WTC11 (cell line): ENCODE measurements at regions not wholly inside any gene's neighbourhood (a gene's known extent, or its start where the extent isn't known, plus 50 kb on each side); places are given as distances from the start of the nearest gene placed in this dataset.

ENCODE experiments used
- ATAC-seq: fragments of 200-7000 bp; cut with Tn5 transposase; 2 replicates; pipeline ENCODE4 v1.10.0; 2021; ENCODE audit warnings: mild to moderate bottlenecking, moderate library complexity
- CTCF ChIA-PET: fragments of 300-600 bp; sonication (Branson Sonifier 250); formaldehyde crosslinking; loops from one replicate; lab custom pipeline; 2021; ENCODE audit warnings: antibody characterized with exemption; lab: Charles Lee
- POLR2A ChIA-PET: fragments of 350-600 bp; sonication (Branson Sonifier 250); formaldehyde crosslinking; loops from one replicate; lab custom pipeline; 2021; ENCODE audit warnings: antibody characterized with exemption; lab: Charles Lee
- DNase-seq: peaks from one replicate; pipeline ENCODE4 v3.0.0; 2021; ENCODE audit warnings: low spot score
- H3K27ac Mint-ChIP-seq: 2 replicates; pipeline ENCODE4 v1.8.0; 2021; ENCODE audit warnings: mixed read lengths
- H3K27me3 Mint-ChIP-seq: 2 replicates; pipeline ENCODE4 v1.8.0; 2021; ENCODE audit warnings: low read depth, mild to moderate bottlenecking, moderate library complexity, mixed read lengths
- H3K36me3 Mint-ChIP-seq: 2 replicates; pipeline ENCODE4 v1.8.0; 2021; ENCODE audit warnings: mixed read lengths
- H3K4me1 Mint-ChIP-seq: 2 replicates; pipeline ENCODE4 v1.8.0; 2022; ENCODE audit warnings: mixed read lengths
- H3K4me3 Mint-ChIP-seq: 2 replicates; pipeline ENCODE4 v1.8.0; 2021; ENCODE audit warnings: mild to moderate bottlenecking, moderate library complexity, mixed read lengths
- H3K9me3 Mint-ChIP-seq: 2 replicates; pipeline ENCODE4 v1.8.0; 2021; ENCODE audit warnings: mixed read lengths
- ARID4B ChIP-seq: sonication (generic); formaldehyde crosslinking; IDR thresholded peaks from 2 replicates; pipeline ENCODE4 v1.8.0; 2023; ENCODE audit warnings: missing genetic modification reagents, mild to moderate bottlenecking, borderline replicate concordance
- ATF3 ChIP-seq: sonication (generic); formaldehyde crosslinking; conservative IDR thresholded peaks from 2 replicates; pipeline ENCODE4 v1.8.1; 2022; ENCODE audit warnings: mild to moderate bottlenecking, missing genetic modification reagents
- CDX4 ChIP-seq: fragments of 250-450 bp; sonication (Bioruptor Pico); IDR thresholded peaks from 2 replicates; pipeline ENCODE4 v1.9.0; 2021; ENCODE audit warnings: moderate library complexity, mild to moderate bottlenecking, inconsistent platforms, borderline replicate concordance
- ELF4 ChIP-seq: sonication (generic); formaldehyde crosslinking; IDR thresholded peaks from 2 replicates; pipeline ENCODE4 v1.8.1; 2022; ENCODE audit warnings: low read depth, mild to moderate bottlenecking, moderate library complexity, missing genetic modification reagents
- ETV6 ChIP-seq: sonication (generic); formaldehyde crosslinking; IDR thresholded peaks from 2 replicates; pipeline ENCODE4 v1.8.1; 2022; ENCODE audit warnings: mild to moderate bottlenecking, missing genetic modification reagents
- FOXP1 ChIP-seq: sonication (generic); formaldehyde crosslinking; IDR thresholded peaks from 2 replicates; pipeline ENCODE4 v1.8.0; 2022; ENCODE audit warnings: missing genetic modification reagents, mild to moderate bottlenecking, moderate library complexity, borderline replicate concordance
- GABPB1 ChIP-seq: sonication (generic); formaldehyde crosslinking; IDR thresholded peaks from 2 replicates; pipeline ENCODE4 v1.8.1; 2023; ENCODE audit warnings: mild to moderate bottlenecking, missing genetic modification reagents
- KAT7 ChIP-seq: sonication (generic); formaldehyde crosslinking; IDR thresholded peaks from 2 replicates; pipeline ENCODE4 v1.8.1; 2023; ENCODE audit warnings: missing genetic modification reagents, mild to moderate bottlenecking, borderline replicate concordance
- PRRX2 ChIP-seq: fragments of 250-450 bp; sonication (Bioruptor Pico); IDR thresholded peaks from 2 replicates; pipeline ENCODE4 v1.8.0; 2021; ENCODE audit warnings: mild to moderate bottlenecking
- SMAD3 ChIP-seq: sonication (generic); formaldehyde crosslinking; IDR thresholded peaks from 2 replicates; pipeline ENCODE4 v1.8.0; 2022; ENCODE audit warnings: missing genetic modification reagents, mild to moderate bottlenecking, borderline replicate concordance
- TEAD1 ChIP-seq: sonication (generic); formaldehyde crosslinking; IDR thresholded peaks from 2 replicates; pipeline ENCODE4 v1.8.0; 2022; ENCODE audit warnings: mild to moderate bottlenecking, missing genetic modification reagents
- TEAD4 ChIP-seq: sonication (generic); formaldehyde crosslinking; IDR thresholded peaks from 2 replicates; pipeline ENCODE4 v1.8.0; 2022; ENCODE audit warnings: mild to moderate bottlenecking, missing genetic modification reagents
- USF1 ChIP-seq: sonication (generic); formaldehyde crosslinking; IDR thresholded peaks from 2 replicates; pipeline ENCODE4 v1.8.0; 2022; ENCODE audit warnings: mild to moderate bottlenecking, missing genetic modification reagents
- ZNF263 ChIP-seq: sonication (generic); formaldehyde crosslinking; IDR thresholded peaks from 2 replicates; pipeline ENCODE4 v1.8.1; 2022; ENCODE audit warnings: low read depth, mild to moderate bottlenecking, moderate library complexity, missing genetic modification reagents
- ZNF396 ChIP-seq: fragments of 250-450 bp; sonication (Bioruptor Pico); IDR thresholded peaks from 2 replicates; pipeline ENCODE4 v1.8.0; 2021; ENCODE audit warnings: mild to moderate bottlenecking, moderate library complexity, borderline replicate concordance
- ZNF671 ChIP-seq: fragments of 250-450 bp; sonication (Bioruptor Pico); IDR thresholded peaks from 2 replicates; pipeline ENCODE4 v1.8.0; 2021; ENCODE audit warnings: mild to moderate bottlenecking
- ZSCAN18 ChIP-seq: fragments of 250-450 bp; sonication (Bioruptor Pico); IDR thresholded peaks from 2 replicates; pipeline ENCODE4 v2.1.2; 2022; ENCODE audit warnings: mild to moderate bottlenecking, moderate library complexity
- TF ChIP-seq, protein P1 (sequence below): fragments of 250-450 bp; sonication (Bioruptor Pico); IDR thresholded peaks from 2 replicates; pipeline ENCODE4 v1.9.0; 2021; ENCODE audit warnings: mild to moderate bottlenecking
- TF ChIP-seq, protein P2 (sequence below): sonication (generic); formaldehyde crosslinking; IDR thresholded peaks from 2 replicates; pipeline ENCODE4 v1.8.1; 2023; ENCODE audit warnings: mild to moderate bottlenecking, missing genetic modification reagents, borderline replicate concordance

GRCh38 chr3:3586843-3587646, 212.2 kb upstream of the LRRN1 start:
- no peak for DNase-seq
- Mint-ChIP-seq H3K27me3 (no peaks in the 10 kb centered on the region; the same call in 1 of the 2 replicates), H3K9me3 (peaks cover 42% of the 10 kb centered on the region), H3K4me3 (no peak overlapping the region), H3K36me3 (peaks cover 19% of the 10 kb centered on the region; the same call in 1 of the 2 replicates), H3K27ac (no peak overlapping the region), H3K4me1 (no peaks in the 10 kb centered on the region)
- POLR2A ChIA-PET = no interaction called here
- TF ChIP-seq ZSCAN18 (CRISPR knock-in tag) (no peak), KAT7 (CRISPR knock-in tag) (no peak)
- TF ChIP-seq, protein P1, sequence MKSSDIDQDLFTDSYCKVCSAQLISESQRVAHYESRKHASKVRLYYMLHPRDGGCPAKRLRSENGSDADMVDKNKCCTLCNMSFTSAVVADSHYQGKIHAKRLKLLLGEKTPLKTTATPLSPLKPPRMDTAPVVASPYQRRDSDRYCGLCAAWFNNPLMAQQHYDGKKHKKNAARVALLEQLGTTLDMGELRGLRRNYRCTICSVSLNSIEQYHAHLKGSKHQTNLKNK (CRISPR knock-in tag) = no peak
- TF ChIP-seq, all 79 proteins: peak for 0
- CTCF ChIA-PET = no interaction called here
- no peak for ATAC-seq

GRCh38 chr3:3586336-3586735, 212.9 kb upstream of the LRRN1 start:
- Mint-ChIP-seq H3K27me3 (no peaks in the 10 kb centered on the region; the same call in 1 of the 2 replicates), H3K36me3 (peaks cover 19% of the 10 kb centered on the region; the same call in 1 of the 2 replicates), H3K9me3 (peaks cover 42% of the 10 kb centered on the region), H3K4me3 (no peak overlapping the region), H3K4me1 (no peaks in the 10 kb centered on the region), H3K27ac (no peak overlapping the region)
- DNase-seq (no peak), ATAC-seq (no peak)
- CTCF ChIA-PET = no interaction called here
- POLR2A ChIA-PET = no interaction called here
- TF ChIP-seq USF1 (CRISPR knock-in tag) = no peak

- ChIA-PET CTCF (no interaction called here), POLR2A (no interaction called here)
- Mint-ChIP-seq H3K4me3 (no peak overlapping the region), H3K36me3 (peaks cover 24% of the 10 kb centered on the region), H3K4me1 (no peaks in the 10 kb centered on the region), H3K9me3 (peaks cover 38% of the 10 kb centered on the region), H3K27me3 (peaks cover 2% of the 10 kb centered on the region), H3K27ac (no peak overlapping the region)
- no peak for ATAC-seq
- DNase-seq = no peak
- TF ChIP-seq ELF4 = no peak
- TF ChIP-seq ETV6 = no peak
- TF ChIP-seq TEAD1 (CRISPR knock-in tag) = no peak
- TF ChIP-seq ATF3 (CRISPR knock-in tag) = no peak
- TF ChIP-seq ARID4B (CRISPR knock-in tag) = no peak
- TF ChIP-seq TEAD4 = no peak
- no peak for TF ChIP-seq GABPB1
- no peak for TF ChIP-seq FOXP1 (CRISPR knock-in tag)
- no peak for TF ChIP-seq ZNF263 (CRISPR knock-in tag)
- TF ChIP-seq, protein P2, sequence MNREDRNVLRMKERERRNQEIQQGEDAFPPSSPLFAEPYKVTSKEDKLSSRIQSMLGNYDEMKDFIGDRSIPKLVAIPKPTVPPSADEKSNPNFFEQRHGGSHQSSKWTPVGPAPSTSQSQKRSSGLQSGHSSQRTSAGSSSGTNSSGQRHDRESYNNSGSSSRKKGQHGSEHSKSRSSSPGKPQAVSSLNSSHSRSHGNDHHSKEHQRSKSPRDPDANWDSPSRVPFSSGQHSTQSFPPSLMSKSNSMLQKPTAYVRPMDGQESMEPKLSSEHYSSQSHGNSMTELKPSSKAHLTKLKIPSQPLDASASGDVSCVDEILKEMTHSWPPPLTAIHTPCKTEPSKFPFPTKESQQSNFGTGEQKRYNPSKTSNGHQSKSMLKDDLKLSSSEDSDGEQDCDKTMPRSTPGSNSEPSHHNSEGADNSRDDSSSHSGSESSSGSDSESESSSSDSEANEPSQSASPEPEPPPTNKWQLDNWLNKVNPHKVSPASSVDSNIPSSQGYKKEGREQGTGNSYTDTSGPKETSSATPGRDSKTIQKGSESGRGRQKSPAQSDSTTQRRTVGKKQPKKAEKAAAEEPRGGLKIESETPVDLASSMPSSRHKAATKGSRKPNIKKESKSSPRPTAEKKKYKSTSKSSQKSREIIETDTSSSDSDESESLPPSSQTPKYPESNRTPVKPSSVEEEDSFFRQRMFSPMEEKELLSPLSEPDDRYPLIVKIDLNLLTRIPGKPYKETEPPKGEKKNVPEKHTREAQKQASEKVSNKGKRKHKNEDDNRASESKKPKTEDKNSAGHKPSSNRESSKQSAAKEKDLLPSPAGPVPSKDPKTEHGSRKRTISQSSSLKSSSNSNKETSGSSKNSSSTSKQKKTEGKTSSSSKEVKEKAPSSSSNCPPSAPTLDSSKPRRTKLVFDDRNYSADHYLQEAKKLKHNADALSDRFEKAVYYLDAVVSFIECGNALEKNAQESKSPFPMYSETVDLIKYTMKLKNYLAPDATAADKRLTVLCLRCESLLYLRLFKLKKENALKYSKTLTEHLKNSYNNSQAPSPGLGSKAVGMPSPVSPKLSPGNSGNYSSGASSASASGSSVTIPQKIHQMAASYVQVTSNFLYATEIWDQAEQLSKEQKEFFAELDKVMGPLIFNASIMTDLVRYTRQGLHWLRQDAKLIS (CRISPR knock-in tag) = no peak
- TF ChIP-seq ZNF671 (CRISPR knock-in tag) = no peak
- no peak for TF ChIP-seq SMAD3 (CRISPR knock-in tag)
- no peak for TF ChIP-seq ZNF396 (CRISPR knock-in tag)
- TF ChIP-seq CDX4 (CRISPR knock-in tag) = no peak
- no peak for TF ChIP-seq PRRX2 (CRISPR knock-in tag)
Measured at GRCh38 chr3:3579658-3580057, 219.6 kb upstream of the LRRN1 start.
